HG03139 (cell line): ENCODE measurements at regions not wholly inside any gene's neighbourhood (a gene's known extent, or its start where the extent isn't known, plus 50 kb on each side); places are given as distances from the start of the nearest gene placed in this dataset.
A peak's percentile ranks its signal among the peaks of the same experiment; 100 is the strongest.

Experiments used
- ATAC-seq: cut with Tn5 transposase; IDR thresholded peaks from one replicate; pipeline ENCODE4 v1.9.1; 2021; ENCODE audit not compliant: unreplicated experiment

- ATAC-seq, result no peak
Measured at GRCh38 chr12:45102818-45103217, 51.9 kb upstream of the DBX2 start.

GRCh38 chr12:45105996-45106395, 55.1 kb upstream of the DBX2 start:
- no peak for ATAC-seq

GRCh38 chr12:45112306-45112705, 61.4 kb upstream of the DBX2 start:
- no peak for ATAC-seq

- ATAC-seq, result no peak
Measured at GRCh38 chr12:45121224-45121623, 70.3 kb upstream of the DBX2 start.

- ATAC-seq, result no peak
Measured at GRCh38 chr12:45122768-45123380, 72.0 kb upstream of the DBX2 start.

- no peak for ATAC-seq
Measured at GRCh38 chr12:45124485-45125155, 73.7 kb upstream of the DBX2 start.

- no peak for ATAC-seq
Measured at GRCh38 chr12:45125997-45126396, 75.1 kb upstream of the DBX2 start.

- no peak for ATAC-seq
Measured at GRCh38 chr12:45128637-45129036, 77.7 kb upstream of the DBX2 start.

GRCh38 chr12:45130881-45131281, 80.0 kb upstream of the DBX2 start:
- ATAC-seq, result peak; percentile 76

GRCh38 chr12:45131506-45131905, 80.6 kb upstream of the DBX2 start:
- ATAC-seq, result no peak

- no peak for ATAC-seq
Measured at GRCh38 chr12:45138609-45139008, 77.3 kb upstream of the ANO6 start.

GRCh38 chr12:45148006-45148405, 67.9 kb upstream of the ANO6 start:
- no peak for ATAC-seq

- no peak for ATAC-seq
Measured at GRCh38 chr12:45148619-45149018, 67.3 kb upstream of the ANO6 start.

- ATAC-seq, result no peak
Measured at GRCh38 chr12:45165284-45165683, 50.6 kb upstream of the ANO6 start.

- no peak for ATAC-seq
Measured at GRCh38 chr12:45166056-45166455, 49.8 kb upstream of the ANO6 start.
